HG03280 (cell line): ENCODE measurements at regions not wholly inside any gene's neighbourhood (a gene's known extent, or its start where the extent isn't known, plus 50 kb on each side); places are given as distances from the start of the nearest gene placed in this dataset.

Experiments
- ATAC-seq: cut with Tn5 transposase; IDR thresholded peaks from one replicate; pipeline ENCODE4 v1.9.1; 2021; ENCODE audit warnings: mild to moderate bottlenecking, moderate library complexity; ENCODE audit not compliant: unreplicated experiment

DNA sequence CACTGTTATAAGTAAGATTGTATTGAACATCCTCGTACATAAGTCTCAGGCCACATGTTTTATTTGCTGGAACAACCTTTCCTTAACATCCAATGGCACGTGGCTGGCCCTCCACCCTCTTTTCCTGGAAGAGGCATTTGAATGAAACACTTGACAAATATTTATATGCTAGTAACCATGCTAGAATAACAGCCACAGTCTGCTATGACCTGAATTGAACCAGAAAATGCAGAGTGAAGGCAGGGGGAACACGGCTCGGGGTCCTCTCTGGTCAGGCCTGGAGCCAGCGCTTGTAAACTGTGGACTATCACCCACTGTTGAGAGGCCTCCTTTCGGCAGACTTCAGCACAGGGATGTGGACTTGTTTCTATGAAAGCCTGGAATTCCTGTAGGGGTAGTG is 198.2 kb upstream of the COPS8 start:
- ATAC-seq: no peak

DNA sequence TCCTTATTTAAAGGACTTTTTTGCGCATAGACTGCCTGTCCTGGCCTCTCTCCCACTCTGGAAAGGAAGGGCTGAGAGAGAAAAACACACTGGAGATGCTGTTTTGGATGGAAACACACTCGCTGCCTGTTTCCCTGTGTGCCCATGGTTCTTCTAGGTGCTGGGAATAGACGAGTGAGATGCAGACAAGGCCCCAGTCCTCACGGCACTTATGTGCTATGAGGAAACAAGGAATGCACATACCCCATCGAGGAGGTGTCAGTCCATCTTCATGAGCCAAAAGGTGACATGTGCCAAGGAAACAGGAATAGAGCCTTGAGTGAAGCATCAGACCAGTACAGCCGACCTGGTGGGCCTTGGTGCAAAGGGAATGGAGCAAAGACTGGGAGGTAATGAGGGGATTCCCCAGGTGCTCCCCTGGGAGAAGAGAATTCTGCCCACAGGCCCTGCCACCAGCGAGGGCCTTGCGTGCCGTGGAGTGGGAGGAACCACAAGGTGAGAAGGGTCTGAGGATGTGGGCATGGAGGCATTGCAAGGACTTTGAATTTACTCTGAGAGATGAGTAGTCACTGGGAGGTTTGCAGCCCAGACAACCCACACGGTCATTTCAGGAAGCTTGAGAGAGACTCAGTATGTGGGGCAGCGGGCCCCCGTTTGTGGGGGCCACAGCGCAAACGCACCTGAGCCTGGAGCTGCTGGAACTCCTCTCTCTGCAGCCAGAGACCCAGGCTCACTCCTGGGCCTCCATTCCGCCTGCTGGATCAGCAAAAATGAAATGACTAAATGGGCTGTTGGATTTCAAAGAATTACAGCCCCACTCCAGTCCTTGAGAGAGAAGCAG is 197.5 kb upstream of the COPS8 start:
- no peak for ATAC-seq

DNA sequence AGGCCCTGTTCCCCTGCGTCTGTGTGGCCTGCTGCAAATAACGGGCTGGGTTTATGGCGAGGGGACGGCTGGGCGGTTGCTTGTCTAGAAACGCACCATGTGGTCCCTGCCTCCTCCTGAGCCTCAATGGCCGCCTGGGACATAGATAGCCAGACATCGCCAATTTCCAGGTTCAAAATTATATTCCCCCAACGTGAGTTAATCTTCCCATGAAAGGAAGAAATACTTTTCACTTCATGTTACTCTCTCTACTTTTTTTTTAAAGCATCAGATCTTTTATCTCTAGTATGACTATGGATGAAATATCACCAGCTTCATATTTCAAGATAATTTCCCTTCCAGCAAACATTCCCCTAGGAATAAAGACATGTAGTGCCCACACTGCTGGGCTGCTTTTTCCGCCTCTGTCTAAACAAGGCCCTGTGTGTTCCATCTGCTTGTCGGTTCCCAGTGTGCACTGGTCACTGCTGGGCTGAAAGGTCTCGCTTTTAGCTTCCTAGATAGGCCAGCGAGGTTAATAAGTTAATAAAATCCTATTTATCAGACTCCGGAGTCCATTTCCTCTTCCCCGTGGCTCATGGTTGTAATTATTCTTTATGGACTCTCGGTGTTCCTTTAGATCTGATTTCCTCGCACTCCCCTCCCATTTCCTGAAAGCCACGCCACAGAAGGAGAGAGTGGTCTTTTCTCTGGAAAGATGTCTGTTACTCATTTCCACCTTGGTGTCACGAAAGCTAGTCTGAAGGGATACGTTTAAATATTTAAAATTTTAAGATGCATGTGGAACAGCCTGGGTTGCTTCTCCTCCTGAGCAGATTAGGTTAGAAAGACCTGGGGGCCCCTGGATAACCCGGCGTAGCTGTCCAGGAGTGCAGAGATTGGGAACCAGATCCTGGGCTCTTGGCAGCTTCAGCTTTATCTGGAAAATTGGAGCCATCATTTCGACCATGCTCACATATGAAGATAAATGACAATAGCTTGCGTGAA is 196.6 kb upstream of the COPS8 start:
- no peak for ATAC-seq

DNA sequence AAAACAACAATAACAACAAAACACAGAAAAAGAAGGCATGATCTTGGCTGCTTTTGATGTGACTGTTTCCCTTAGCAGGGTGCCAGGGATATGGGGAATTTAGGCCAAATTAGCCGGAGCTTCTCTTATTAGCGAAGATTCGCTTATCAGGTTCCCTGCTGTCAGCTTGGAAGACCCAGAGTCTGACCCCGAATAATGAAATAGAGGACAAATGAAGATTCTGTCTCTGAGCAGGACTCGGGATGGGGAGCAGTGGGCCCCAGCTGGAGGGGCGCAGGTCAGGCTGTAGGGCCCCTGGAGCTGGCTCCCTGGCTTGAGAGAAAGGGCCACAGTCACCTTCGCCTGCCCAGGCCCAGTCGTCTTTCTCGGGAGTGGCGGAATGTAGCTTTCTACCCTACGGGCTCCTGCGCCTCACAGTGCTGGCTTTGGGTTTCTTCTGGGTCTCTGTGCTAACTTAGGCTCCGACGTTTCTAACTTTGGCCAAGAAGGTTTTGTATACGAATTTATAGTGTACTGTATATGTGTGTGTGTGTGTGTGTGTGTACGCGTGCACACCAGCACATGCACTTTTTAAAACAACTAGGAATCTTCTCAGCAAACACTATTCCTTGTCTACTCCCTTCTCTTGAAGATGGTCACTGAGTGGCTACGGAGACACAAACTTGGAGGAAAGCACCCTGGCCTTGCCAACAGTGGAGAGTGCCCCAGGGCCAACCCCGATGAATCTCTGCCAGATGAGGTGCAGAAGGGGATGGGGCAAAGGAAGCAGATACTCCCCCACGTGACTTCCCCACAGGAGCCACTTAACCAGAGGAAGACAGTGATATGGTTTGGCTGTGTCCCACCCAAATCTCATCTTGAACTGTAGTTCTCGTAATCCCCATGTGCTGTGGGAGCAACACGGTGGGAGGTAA is 195.6 kb upstream of the COPS8 start:
- ATAC-seq: no peak

DNA sequence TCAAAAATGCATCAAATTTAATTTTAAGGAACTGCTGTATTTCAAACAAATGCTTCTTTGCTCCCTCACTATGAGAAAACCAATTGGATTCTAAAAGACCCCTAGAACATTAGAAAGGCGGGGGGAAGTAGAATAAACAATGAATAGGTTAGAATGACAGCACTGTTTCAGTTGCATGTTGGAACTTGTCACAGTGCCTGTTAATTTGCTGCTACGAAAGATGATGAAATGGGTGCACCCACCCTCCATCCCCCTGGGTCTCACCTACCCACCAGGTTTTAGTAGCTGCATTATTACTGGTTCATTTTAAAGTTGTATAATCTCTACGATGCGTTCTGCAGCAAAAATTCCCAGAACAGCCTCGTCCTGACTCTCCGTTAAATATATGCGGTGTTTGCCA is 193.0 kb upstream of the COPS8 start:
- no peak for ATAC-seq

DNA sequence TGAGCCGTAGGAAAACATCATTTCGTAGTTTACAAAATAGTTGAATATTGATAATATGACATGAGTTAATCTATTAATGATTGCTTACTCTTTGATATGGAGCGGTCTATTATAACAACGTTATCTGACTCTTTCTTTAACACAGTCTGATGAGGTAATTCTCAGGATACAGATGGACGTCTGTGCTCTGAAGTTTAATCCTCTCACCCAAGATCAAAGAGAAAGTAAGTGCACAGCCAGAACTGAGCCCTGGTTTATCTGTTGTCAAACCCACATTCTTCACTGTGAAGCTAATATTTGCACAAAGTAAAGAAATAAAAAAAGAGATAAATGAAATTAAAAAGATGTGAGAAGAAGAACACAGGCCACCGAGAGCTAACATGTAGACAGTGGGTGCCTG is 190.9 kb upstream of the COPS8 start:
- no peak for ATAC-seq

DNA sequence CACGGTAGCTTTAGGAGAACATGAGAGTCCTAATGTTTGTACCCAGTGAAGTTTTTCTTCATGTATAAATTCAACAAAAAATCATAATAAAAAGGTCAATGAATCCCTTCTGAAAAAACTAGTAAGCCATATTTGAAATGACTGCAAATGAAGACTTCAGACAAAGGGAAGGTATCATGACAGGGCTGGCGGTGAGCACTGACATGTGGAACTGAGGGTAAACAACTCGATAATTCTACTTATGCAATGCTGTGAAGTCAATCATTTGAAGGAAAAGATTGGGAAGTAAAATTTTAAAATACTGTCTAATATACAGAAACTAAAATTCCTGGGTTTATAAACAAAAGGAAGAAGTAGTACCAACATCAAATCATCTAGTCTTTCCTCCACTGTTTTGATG is 190.2 kb upstream of the COPS8 start:
- no peak for ATAC-seq

DNA sequence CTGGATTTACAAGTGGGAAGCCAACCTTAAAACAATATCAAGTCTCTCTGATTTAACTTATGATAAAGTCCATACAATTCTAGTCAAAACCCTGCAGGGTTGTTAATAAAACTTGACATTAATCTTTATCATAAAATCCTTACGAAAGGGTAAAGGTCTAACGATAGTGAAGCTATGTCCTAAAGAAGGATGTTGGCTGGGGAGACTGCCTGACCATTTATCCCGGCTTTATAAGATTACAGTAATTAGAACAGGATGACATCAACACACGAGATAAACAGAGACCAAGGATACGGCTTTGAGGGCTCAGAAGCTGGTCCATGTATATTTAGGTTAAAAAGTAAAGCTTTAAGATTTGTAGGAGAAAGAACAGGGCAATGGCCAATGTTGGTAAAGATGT is 189.0 kb upstream of the COPS8 start:
- no peak for ATAC-seq

DNA sequence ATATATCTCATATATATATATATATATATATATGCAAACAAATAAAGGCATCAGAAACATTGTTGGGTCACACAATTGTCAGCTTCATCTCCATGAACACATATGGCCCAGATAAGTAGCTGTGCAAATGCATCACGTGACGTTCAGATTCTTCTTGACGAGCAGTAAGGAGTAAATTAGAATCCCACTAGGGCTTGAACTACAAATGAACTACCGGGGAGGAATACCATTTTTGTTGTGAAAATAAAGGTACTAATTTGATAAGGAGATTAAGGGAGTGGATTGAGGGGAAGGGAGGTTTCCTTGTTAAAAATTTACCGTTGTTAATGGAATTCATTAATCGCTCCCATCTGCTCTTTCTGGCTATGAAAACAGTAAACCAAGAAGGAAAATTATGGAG is 186.5 kb upstream of the COPS8 start:
- no peak for ATAC-seq

DNA sequence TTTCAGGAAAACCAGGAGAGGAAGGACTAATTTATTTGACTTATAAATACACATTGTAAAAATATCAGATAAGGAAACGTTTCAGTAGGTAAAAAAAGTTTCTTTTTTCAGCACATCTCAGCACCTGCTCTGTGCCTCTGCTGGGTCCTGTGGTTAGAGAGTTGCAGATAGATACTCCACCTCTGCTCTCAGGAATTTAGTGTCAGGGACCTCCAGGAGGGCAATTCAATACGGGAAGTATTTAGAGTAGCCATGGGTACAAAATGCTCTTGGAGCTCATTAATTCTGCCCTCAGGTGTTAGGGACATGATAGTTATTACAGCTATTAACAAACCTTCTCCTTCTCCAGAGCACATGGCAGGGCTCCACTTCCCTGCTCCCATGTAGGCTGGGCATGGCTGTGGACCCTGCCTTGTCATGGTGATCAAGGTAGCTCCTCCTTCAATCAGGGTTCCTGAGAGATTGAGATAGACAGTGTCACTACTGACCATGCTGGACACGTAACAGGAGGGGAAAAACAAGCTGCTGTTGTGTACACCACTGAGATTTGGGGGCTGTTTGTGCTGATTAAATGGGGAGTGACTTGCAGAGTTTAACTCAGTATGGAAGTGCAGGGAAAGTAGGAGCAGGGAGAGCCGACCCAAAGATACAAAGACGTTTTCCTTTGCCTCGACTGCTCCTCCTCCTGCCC is 185.6 kb upstream of the COPS8 start:
- ATAC-seq: no peak

DNA sequence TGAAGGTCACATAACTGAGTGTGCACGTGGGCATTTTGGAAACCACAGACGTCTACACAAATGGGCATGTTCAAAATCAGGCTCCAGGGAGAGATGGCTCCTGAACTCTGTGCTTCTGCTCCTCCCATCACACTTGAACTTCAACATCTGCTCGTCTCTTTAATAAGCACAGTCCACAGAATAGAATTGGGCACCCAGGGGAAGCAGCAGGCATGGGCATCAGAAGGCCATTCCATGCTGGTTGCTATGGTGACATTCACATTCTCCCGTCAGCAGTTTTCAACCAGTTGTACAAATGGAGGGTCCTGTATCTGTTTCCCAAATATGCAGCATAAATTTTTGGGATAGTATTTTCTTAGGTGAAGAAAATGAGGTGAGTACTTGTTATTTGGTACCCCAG is 183.7 kb upstream of the COPS8 start:
- no peak for ATAC-seq

DNA sequence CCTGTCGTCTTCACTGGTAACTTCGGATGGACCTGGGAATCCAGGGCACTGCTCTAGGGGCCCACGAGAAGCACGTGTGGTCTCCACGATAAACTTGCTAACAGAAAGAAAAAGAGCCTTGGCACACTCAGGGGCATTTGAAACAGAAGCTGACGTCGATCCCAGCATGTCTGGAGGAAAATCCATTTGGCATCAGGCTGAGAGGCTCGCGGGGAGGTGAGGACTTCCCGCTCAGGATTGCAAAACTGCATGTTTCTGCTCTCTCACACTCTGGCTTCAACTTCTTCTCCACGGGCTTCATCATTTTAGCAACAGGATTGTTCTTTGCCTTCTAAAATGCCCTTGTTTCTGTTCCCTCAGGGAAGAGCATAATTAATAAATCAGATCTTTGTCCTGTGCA is 181.7 kb upstream of the COPS8 start:
- ATAC-seq: no peak

DNA sequence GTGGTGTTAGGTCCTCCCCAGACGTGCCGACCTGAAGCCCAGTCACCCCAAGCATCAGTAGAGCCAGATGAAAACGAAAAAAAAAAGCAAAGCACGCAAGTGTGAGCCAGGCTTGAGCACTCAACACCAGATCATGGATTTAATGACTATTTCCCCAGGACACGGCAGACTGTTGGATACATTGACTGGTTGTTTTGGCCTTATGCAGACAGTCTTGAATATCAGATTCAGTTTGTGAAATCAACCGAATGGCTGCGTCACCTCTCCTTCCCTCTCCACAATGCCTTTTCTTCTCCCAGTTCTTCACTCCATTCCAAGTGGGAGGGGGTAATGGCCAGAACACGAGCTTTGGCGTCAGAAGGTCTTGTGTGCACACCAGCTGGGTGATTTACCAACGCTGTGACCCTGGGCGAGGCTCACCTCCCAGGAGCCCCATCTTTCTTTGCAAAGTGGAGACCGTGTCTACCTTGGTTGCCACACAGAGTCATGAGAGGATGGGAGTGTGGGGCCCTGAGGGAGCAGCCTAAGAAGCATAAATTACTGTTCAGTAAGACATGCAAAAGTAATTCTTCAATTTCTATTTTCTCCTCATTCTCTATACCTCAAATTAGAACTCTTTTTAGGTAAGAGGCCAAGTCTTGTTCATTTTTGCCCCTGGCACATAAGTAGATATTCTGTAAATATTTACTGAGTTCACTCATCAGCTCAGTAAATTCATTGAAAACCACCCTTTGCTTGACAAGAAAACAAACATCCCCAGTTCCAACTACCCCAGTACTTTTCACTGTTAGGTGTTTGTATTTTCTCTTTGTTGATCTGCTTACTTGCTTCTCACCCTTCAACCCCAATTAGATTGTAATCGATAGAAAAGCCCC is 181.1 kb upstream of the COPS8 start:
- no peak for ATAC-seq

DNA sequence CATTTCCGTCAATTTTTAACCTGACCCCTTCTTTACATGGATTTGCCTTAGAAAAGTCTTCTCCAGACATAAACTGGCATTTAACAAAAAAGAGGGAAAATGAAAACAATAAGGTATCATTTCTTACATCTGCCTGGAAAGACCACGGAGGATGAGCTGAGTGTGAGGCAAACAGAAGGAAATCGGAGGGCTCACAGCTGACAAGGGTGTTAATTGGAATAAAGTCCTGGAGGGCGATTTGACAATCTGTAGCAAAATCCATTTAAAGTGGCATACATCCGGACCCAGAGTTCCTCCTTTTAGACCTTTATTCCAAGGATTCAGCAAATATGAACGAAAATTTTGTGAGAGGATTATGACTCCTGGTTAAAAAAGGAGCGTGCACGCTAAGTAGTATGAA is 179.7 kb upstream of the COPS8 start:
- ATAC-seq: no peak

DNA sequence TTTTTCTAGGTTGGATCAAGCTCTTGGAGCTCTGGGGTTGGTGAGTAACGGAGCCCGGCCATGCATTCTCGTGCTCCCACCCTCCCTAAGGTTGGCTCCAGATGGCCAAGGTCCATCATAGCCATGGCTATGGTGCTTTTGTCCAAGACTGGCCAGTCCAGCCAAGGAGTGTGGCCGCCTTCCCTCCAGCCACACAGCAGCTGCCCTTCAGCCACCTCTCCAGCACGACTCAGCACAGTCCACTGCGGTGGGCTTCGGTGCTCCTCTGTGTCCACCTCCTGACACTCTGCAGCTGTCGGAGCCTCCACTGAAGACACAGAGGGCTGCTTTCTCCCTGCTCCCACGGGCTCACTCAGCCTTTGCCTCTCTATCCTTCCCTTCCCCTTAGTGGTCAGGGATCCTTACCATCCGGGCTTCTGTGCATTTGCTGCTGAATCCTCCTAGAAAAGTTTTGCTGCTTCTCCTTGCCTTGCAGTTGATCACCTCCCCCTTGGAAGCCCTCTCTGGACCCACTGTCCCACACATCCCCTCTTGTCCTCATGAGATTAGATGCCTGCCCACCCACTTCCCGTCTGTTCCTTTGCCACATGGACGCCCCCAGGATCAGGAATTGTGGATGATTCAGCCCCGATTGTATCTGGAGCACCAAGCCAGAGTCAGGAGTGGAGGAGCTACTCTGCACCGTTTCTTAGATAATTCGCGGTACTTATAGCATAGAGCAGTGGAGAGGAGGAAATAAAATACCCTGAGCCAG is 177.1 kb upstream of the COPS8 start:
- no peak for ATAC-seq

DNA sequence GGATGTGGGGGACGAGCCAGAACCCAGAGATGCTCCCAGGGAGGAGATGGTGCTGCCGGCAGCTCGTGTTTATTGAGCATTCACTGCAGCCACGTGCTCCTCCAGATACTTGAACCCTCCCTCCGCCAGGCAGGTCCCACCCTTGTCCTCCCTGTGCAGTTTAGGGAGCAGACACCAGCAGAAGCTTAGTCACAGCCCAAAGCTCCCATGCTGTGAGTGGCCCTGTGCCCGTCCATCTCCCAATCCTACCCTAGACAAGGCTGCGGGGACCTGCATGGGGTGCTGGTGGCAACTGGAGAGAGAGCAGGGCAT is 176.5 kb upstream of the COPS8 start:
- ATAC-seq: no peak

DNA sequence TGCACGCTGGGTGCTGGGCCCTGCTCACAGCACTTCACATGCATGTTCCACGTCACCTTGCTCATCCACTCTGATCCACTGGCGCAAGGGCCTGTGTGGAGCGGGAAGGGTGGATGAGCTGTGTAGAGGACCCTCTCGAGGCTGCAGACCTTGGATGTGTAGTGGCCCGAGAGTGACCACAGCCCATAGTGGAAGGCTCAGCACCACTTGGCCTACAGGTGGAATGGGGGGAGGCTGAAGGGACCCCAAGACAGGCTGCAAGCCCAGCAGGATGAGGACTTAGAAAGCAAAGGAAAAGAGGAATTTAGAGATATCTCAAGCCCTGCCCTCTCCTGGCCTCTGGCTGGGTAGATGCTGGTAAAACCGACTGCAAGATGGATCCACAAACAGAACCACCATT is 175.9 kb upstream of the COPS8 start:
- no peak for ATAC-seq

DNA sequence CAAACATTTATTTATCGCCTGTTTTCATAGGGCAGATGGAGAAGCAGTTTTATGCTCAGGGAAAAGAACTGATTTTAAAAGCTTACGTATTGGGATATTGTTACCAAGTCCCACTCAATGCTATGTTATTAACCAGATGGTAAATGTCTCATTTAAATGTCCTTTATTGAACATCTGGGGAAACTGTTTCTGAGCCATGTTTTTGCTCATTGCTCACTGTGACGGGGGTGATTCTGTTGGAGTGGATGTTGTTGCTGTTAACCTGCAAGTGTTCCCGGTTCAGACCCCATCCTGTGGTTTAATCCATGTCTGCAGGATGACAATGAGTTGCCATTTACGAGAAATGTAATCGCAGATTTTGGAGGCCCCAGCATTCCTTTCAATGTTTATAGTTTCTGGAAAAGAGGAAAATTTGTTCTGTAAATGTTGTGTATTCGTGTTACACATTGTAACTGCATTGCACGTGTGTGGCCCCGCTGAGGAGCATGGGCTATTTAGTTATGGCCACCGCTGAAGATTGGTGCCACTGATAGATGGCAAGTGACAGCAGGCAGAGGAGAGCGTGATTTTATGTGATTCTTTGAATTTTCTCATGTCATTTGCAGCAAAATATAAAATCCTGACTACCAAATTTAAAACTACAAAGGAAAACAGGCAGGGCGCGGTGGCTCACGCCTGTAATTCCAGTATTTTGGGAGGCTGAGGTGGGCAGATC is 174.8 kb upstream of the COPS8 start:
- no peak for ATAC-seq
